ENCODE measurements at regions not wholly inside any gene's neighbourhood (a gene's known extent, or its start where the extent isn't known, plus 50 kb on each side); places are given as distances from the start of the nearest gene placed in this dataset.

- TF ChIP-seq CTCF (optimal IDR thresholded peaks at IDR 0.05 in 1 of 3, IDR thresholded peaks at IDR 0.05 in 1 of 3, conservative IDR thresholded peaks at IDR 0.05 in 1 of 3; ENCODE audit: extremely low read depth in 1 of 3, insufficient read depth in 2 of 3, low read length in 3 of 3) (peak in 1 of 3 experiments; percentile 38), EZH2 (IDR thresholded peaks at IDR 0.05; ENCODE audit: low read length) (no peak)
Measured at GRCh38 chr4:55183926-55184599, 58.7 kb upstream of the KDR start.

Measured in keratinocyte (primary cell).